ENCODE measurements at regions not wholly inside any gene's neighbourhood (a gene's known extent, or its start where the extent isn't known, plus 50 kb on each side); places are given as distances from the start of the nearest gene placed in this dataset.
A peak's percentile ranks its signal among the peaks of the same experiment; 100 is the strongest.

GRCh38 chr16:59392911-59393310 lies 658.8 kb upstream of the GOT2 start:
- Mint-ChIP-seq H3K27me3 (ENCODE audit: low read depth) (no peaks in the 10 kb centered on the region), H3K4me3 (no peak overlapping the region), H3K4me1 (no peaks in the 10 kb centered on the region), H3K9me3 (no peaks in the 10 kb centered on the region), H3K27ac (no peak overlapping the region), H3K36me3 (ENCODE audit: low read depth) (no peaks in the 10 kb centered on the region)
- TF ChIP-seq CTCF (IDR thresholded peaks at IDR 0.05; ENCODE audit: unreplicated experiment in 3 of 3), result no peak

- Mint-ChIP-seq H3K9me3 (no peaks in the 10 kb centered on the region), H3K27ac (no peak overlapping the region), H3K4me3 (no peak overlapping the region), H3K36me3 (ENCODE audit: low read depth) (no peaks in the 10 kb centered on the region), H3K27me3 (ENCODE audit: low read depth) (no peaks in the 10 kb centered on the region), H3K4me1 (no peaks in the 10 kb centered on the region)
- TF ChIP-seq CTCF (IDR thresholded peaks at IDR 0.05; ENCODE audit: unreplicated experiment in 3 of 3), result no peak
Measured at GRCh38 chr16:59391617-59392364, 657.7 kb upstream of the GOT2 start.

- Mint-ChIP-seq H3K4me3 (no peak overlapping the region), H3K9me3 (no peaks in the 10 kb centered on the region), H3K27me3 (ENCODE audit: low read depth) (peaks cover 10% of the 10 kb centered on the region), H3K36me3 (ENCODE audit: low read depth) (no peaks in the 10 kb centered on the region), H3K4me1 (peaks cover 8% of the 10 kb centered on the region), H3K27ac (peak overlapping the region in 2 of 3 experiments; percentile 14 to 81)
- no peak for TF ChIP-seq CTCF (IDR thresholded peaks at IDR 0.05; ENCODE audit: unreplicated experiment in 3 of 3)
Measured at GRCh38 chr16:59385959-59386358, 651.8 kb upstream of the GOT2 start.

GRCh38 chr16:59385491-59385890 lies 651.4 kb upstream of the GOT2 start:
- TF ChIP-seq CTCF (IDR thresholded peaks at IDR 0.05; ENCODE audit: unreplicated experiment in 3 of 3), result no peak
- Mint-ChIP-seq H3K4me3 (no peak overlapping the region), H3K4me1 (peaks cover 8% of the 10 kb centered on the region), H3K27me3 (ENCODE audit: low read depth) (peaks cover 10% of the 10 kb centered on the region), H3K9me3 (no peaks in the 10 kb centered on the region), H3K27ac (peak overlapping the region in 1 of 3 experiments; percentile 81), H3K36me3 (ENCODE audit: low read depth) (no peaks in the 10 kb centered on the region)

- Mint-ChIP-seq H3K9me3 (no peaks in the 10 kb centered on the region), H3K4me1 (no peaks in the 10 kb centered on the region)
Measured at GRCh38 chr16:59373632-59374031, 639.5 kb upstream of the GOT2 start.

More at GRCh38 chr16:59373632-59374031, 639.5 kb upstream of the GOT2 start:
- H3K27me3 Mint-ChIP-seq (ENCODE audit: low read depth), result peaks cover 4% of the 10 kb centered on the region
- no peaks in the 10 kb centered on the region for H3K36me3 Mint-ChIP-seq (ENCODE audit: low read depth)
- no peak overlapping the region for H3K27ac Mint-ChIP-seq
- no peak for TF ChIP-seq CTCF (IDR thresholded peaks at IDR 0.05; ENCODE audit: unreplicated experiment in 3 of 3)
- no peak overlapping the region for H3K4me3 Mint-ChIP-seq

Measured in nephron (organoid).